Activated CD8-positive, alpha-beta memory T cell treated with anti-CD3 and anti-CD28 coated beads, Interleukin-2, amount 10 ng/mL, durations not matched to agents 7 days and 5 days (primary cell): ENCODE measurements at regions not wholly inside any gene's neighbourhood (a gene's known extent, or its start where the extent isn't known, plus 50 kb on each side); places are given as distances from the start of the nearest gene placed in this dataset.

Experiments used
- ATAC-seq: fragments of 150-1000 bp; cut with Tn5 transposase; one replicate; pipeline ENCODE4 v1.10.0; 2021; ENCODE audit warnings: moderate library complexity
- CTCF ChIA-PET: fragments of 350-600 bp; sonication (Branson Sonifier 250); formaldehyde crosslinking; loops from one replicate; lab custom pipeline; 2021; ENCODE audit warnings: antibody characterized with exemption; lab: Charles Lee
- DNase-seq: peaks from one replicate; pipeline ENCODE4 v3.0.0-alpha.2; 2020
- H3K27ac Mint-ChIP-seq: one replicate; pipeline ENCODE4 v1.8.0; 2021; ENCODE audit warnings: mild to moderate bottlenecking, mixed read lengths
- H3K27me3 Mint-ChIP-seq: one replicate; pipeline ENCODE4 v1.8.0; 2021; ENCODE audit warnings: mixed read lengths
- H3K36me3 Mint-ChIP-seq: one replicate; pipeline ENCODE4 v1.8.0; 2021; ENCODE audit warnings: mild to moderate bottlenecking, mixed read lengths
- H3K4me1 Mint-ChIP-seq: one replicate; pipeline ENCODE4 v1.8.0; 2021; ENCODE audit warnings: mixed read lengths
- H3K4me3 Mint-ChIP-seq: one replicate; pipeline ENCODE4 v1.8.0; 2021; ENCODE audit warnings: mild to moderate bottlenecking, moderate library complexity, mixed read lengths
- H3K9me3 Mint-ChIP-seq: one replicate; pipeline ENCODE4 v1.8.0; 2022; ENCODE audit warnings: low read depth, mixed read lengths

- Mint-ChIP-seq H3K27ac (no peak overlapping the region), H3K4me1 (no peaks in the 10 kb centered on the region), H3K27me3 (peaks cover 9% of the 10 kb centered on the region), H3K4me3 (no peak overlapping the region), H3K36me3 (no peaks in the 10 kb centered on the region), H3K9me3 (no peaks in the 10 kb centered on the region)
- CTCF ChIA-PET, result interaction anchor here (0.9 kb wide), 1 partner anchor 10 kb away, joined by 4 read pairs; no protein-coding TSS in a partner anchor
- no peak for DNase-seq
- no peak for ATAC-seq
These were observed 133.2 kb downstream of the ADAMTS15 start for GRCh38 chr11:130581646-130582045.

GRCh38 chr11:130582176-130582575 is 133.7 kb downstream of the ADAMTS15 start:
- Mint-ChIP-seq H3K36me3 (no peaks in the 10 kb centered on the region), H3K27ac (no peak overlapping the region), H3K9me3 (no peaks in the 10 kb centered on the region), H3K27me3 (peaks cover 9% of the 10 kb centered on the region), H3K4me3 (no peak overlapping the region), H3K4me1 (no peaks in the 10 kb centered on the region)
- CTCF ChIA-PET, result interaction anchor here (0.9 kb wide), 1 partner anchor 10 kb away, joined by 4 read pairs; no protein-coding TSS in a partner anchor
- DNase-seq (no peak), ATAC-seq (no peak)

GRCh38 chr11:130582981-130583380 is 134.5 kb downstream of the ADAMTS15 start:
- ATAC-seq (no peak), DNase-seq (no peak)
- CTCF ChIA-PET, result no interaction called here
- Mint-ChIP-seq H3K36me3 (no peaks in the 10 kb centered on the region), H3K27ac (no peak overlapping the region), H3K9me3 (no peaks in the 10 kb centered on the region), H3K4me1 (no peaks in the 10 kb centered on the region), H3K27me3 (peaks cover 9% of the 10 kb centered on the region), H3K4me3 (no peak overlapping the region)

- H3K36me3 Mint-ChIP-seq, result no peaks in the 10 kb centered on the region
- no peak for ATAC-seq
- no peak for DNase-seq
- no peak overlapping the region for H3K4me3 Mint-ChIP-seq
- CTCF ChIA-PET, result no interaction called here
- no peaks in the 10 kb centered on the region for H3K9me3 Mint-ChIP-seq
- H3K27me3 Mint-ChIP-seq, result peaks cover 10% of the 10 kb centered on the region
- H3K4me1 Mint-ChIP-seq, result no peaks in the 10 kb centered on the region
- no peak overlapping the region for H3K27ac Mint-ChIP-seq
These were observed 135.4 kb downstream of the ADAMTS15 start for GRCh38 chr11:130583801-130584211.

GRCh38 chr11:130585545-130585944 is 137.1 kb downstream of the ADAMTS15 start:
- DNase-seq (no peak), ATAC-seq (no peak)
- H3K4me3 Mint-ChIP-seq, result no peak overlapping the region
- H3K9me3 Mint-ChIP-seq, result no peaks in the 10 kb centered on the region
- CTCF ChIA-PET, result no interaction called here
- no peak overlapping the region for H3K27ac Mint-ChIP-seq
- H3K36me3 Mint-ChIP-seq, result no peaks in the 10 kb centered on the region
- no peaks in the 10 kb centered on the region for H3K4me1 Mint-ChIP-seq
- H3K27me3 Mint-ChIP-seq, result peaks cover 22% of the 10 kb centered on the region

GRCh38 chr11:130587658-130588057 is 139.2 kb downstream of the ADAMTS15 start:
- no peak overlapping the region for H3K27ac Mint-ChIP-seq
- DNase-seq (no peak), ATAC-seq (no peak)
- H3K36me3 Mint-ChIP-seq, result no peaks in the 10 kb centered on the region
- H3K4me1 Mint-ChIP-seq, result no peaks in the 10 kb centered on the region
- H3K4me3 Mint-ChIP-seq, result no peak overlapping the region
- H3K9me3 Mint-ChIP-seq, result no peaks in the 10 kb centered on the region
- CTCF ChIA-PET, result no interaction called here
- H3K27me3 Mint-ChIP-seq, result peaks cover 27% of the 10 kb centered on the region

- no peaks in the 10 kb centered on the region for H3K9me3 Mint-ChIP-seq
- H3K4me1 Mint-ChIP-seq, result no peaks in the 10 kb centered on the region
- ATAC-seq, result no peak
- CTCF ChIA-PET, result no interaction called here
- no peak for DNase-seq
- no peaks in the 10 kb centered on the region for H3K36me3 Mint-ChIP-seq
- no peak overlapping the region for H3K4me3 Mint-ChIP-seq
- no peak overlapping the region for H3K27ac Mint-ChIP-seq
- H3K27me3 Mint-ChIP-seq, result peaks cover 23% of the 10 kb centered on the region
These were observed 140.0 kb downstream of the ADAMTS15 start for GRCh38 chr11:130588471-130588870.

- no peak overlapping the region for H3K27ac Mint-ChIP-seq
- CTCF ChIA-PET, result no interaction called here
These were observed 143.6 kb downstream of the ADAMTS15 start for GRCh38 chr11:130592056-130592455.

GRCh38 chr11:130593064-130593463 is 144.6 kb downstream of the ADAMTS15 start:
- H3K4me1 Mint-ChIP-seq, result no peaks in the 10 kb centered on the region
- ATAC-seq, result no peak
- H3K36me3 Mint-ChIP-seq, result no peaks in the 10 kb centered on the region
- H3K27ac Mint-ChIP-seq, result no peak overlapping the region
- H3K27me3 Mint-ChIP-seq, result peaks cover 28% of the 10 kb centered on the region
- CTCF ChIA-PET, result no interaction called here
- H3K4me3 Mint-ChIP-seq, result no peak overlapping the region
- no peak for DNase-seq
- no peaks in the 10 kb centered on the region for H3K9me3 Mint-ChIP-seq

More at GRCh38 chr11:130592056-130592455, 143.6 kb downstream of the ADAMTS15 start:
- Mint-ChIP-seq H3K27me3 (peaks cover 28% of the 10 kb centered on the region), H3K9me3 (no peaks in the 10 kb centered on the region), H3K36me3 (no peaks in the 10 kb centered on the region), H3K4me1 (no peaks in the 10 kb centered on the region), H3K4me3 (no peak overlapping the region)
- no peak for ATAC-seq
- DNase-seq, result no peak

GRCh38 chr11:130598433-130598832 is 150.0 kb downstream of the ADAMTS15 start:
- H3K4me3 Mint-ChIP-seq, result no peak overlapping the region
- CTCF ChIA-PET, result no interaction called here
- ATAC-seq (no peak), DNase-seq (no peak)
- no peak overlapping the region for H3K27ac Mint-ChIP-seq
- no peaks in the 10 kb centered on the region for H3K36me3 Mint-ChIP-seq
- no peaks in the 10 kb centered on the region for H3K9me3 Mint-ChIP-seq
- H3K4me1 Mint-ChIP-seq, result no peaks in the 10 kb centered on the region
- peaks cover 8% of the 10 kb centered on the region for H3K27me3 Mint-ChIP-seq

- no peaks in the 10 kb centered on the region for H3K9me3 Mint-ChIP-seq
- ATAC-seq (no peak), DNase-seq (no peak)
- H3K4me3 Mint-ChIP-seq, result no peak overlapping the region
- no peaks in the 10 kb centered on the region for H3K4me1 Mint-ChIP-seq
- H3K27ac Mint-ChIP-seq, result no peak overlapping the region
- H3K36me3 Mint-ChIP-seq, result no peaks in the 10 kb centered on the region
- CTCF ChIA-PET, result no interaction called here
- peaks cover 8% of the 10 kb centered on the region for H3K27me3 Mint-ChIP-seq
These were observed 150.7 kb downstream of the ADAMTS15 start for GRCh38 chr11:130599073-130599654.

- DNase-seq, result no peak
- Mint-ChIP-seq H3K27ac (no peak overlapping the region), H3K4me1 (no peaks in the 10 kb centered on the region), H3K4me3 (no peak overlapping the region), H3K27me3 (peaks cover under 1% of the 10 kb centered on the region), H3K9me3 (no peaks in the 10 kb centered on the region), H3K36me3 (no peaks in the 10 kb centered on the region)
- CTCF ChIA-PET, result no interaction called here
- ATAC-seq, result no peak
These were observed 151.7 kb downstream of the ADAMTS15 start for GRCh38 chr11:130600139-130600538.

GRCh38 chr11:130600616-130601015 is 152.2 kb downstream of the ADAMTS15 start:
- ATAC-seq, result no peak
- Mint-ChIP-seq H3K4me3 (no peak overlapping the region), H3K27ac (no peak overlapping the region), H3K27me3 (no peaks in the 10 kb centered on the region), H3K9me3 (no peaks in the 10 kb centered on the region), H3K4me1 (no peaks in the 10 kb centered on the region), H3K36me3 (no peaks in the 10 kb centered on the region)
- CTCF ChIA-PET, result no interaction called here
- no peak for DNase-seq

GRCh38 chr11:130601141-130601540 is 152.7 kb downstream of the ADAMTS15 start:
- no peak for DNase-seq

More at GRCh38 chr11:130601141-130601540, 152.7 kb downstream of the ADAMTS15 start:
- no peak for ATAC-seq
- Mint-ChIP-seq H3K27ac (no peak overlapping the region), H3K9me3 (no peaks in the 10 kb centered on the region), H3K4me1 (no peaks in the 10 kb centered on the region), H3K4me3 (no peak overlapping the region), H3K36me3 (no peaks in the 10 kb centered on the region), H3K27me3 (no peaks in the 10 kb centered on the region)
- CTCF ChIA-PET, result no interaction called here
